GOT3 (cell line): ENCODE measurements at regions not wholly inside any gene's neighbourhood (a gene's known extent, or its start where the extent isn't known, plus 50 kb on each side); places are given as distances from the start of the nearest gene placed in this dataset.

Experiments used
- DNase-seq: peaks from one replicate; lab custom pipeline; 2025; ENCODE audit warnings: mixed read lengths; lab: John Stamatoyannopoulos, UW

DNA sequence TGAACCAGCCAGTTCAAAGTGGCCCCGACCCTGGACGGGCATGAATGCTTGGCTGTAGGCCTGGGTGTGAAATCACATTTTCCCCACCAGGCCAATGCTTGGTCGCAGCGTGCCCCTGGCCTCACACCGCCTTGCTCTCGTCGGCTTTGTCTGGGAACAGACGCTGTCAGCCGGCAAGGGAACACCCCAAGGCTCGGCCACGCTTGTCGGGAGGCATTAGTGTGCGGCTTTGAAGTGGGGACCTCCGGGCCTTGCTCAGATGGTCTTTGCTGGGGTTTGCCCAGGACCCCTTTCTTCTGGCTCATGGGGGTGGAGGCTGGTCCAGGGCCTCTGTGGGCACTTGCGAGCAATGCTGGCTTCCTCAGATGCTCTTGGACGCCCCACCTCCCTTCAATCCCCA lies 79.1 kb downstream of the INHBB start:
- DNase-seq: no peak

DNA sequence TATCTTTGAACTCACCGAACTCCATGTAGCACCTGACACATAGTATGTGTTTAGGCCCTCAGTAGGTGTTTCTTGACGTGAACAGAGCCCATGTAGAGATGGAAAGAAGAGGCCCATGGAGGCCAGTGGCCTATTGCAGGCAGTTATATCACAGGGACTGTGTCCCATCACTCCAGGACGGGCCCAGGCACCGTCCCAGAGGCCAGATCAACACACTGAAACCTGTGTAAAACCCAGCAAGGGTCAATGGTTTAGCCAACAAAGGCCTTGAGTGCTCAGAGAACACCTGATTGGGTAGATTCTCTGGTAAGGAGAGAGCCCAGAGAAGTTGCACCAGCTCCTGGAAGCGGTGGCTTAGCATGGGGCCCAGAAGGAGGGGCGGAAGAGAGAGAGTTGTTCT lies 82.8 kb downstream of the INHBB start:
- no peak for DNase-seq

DNA sequence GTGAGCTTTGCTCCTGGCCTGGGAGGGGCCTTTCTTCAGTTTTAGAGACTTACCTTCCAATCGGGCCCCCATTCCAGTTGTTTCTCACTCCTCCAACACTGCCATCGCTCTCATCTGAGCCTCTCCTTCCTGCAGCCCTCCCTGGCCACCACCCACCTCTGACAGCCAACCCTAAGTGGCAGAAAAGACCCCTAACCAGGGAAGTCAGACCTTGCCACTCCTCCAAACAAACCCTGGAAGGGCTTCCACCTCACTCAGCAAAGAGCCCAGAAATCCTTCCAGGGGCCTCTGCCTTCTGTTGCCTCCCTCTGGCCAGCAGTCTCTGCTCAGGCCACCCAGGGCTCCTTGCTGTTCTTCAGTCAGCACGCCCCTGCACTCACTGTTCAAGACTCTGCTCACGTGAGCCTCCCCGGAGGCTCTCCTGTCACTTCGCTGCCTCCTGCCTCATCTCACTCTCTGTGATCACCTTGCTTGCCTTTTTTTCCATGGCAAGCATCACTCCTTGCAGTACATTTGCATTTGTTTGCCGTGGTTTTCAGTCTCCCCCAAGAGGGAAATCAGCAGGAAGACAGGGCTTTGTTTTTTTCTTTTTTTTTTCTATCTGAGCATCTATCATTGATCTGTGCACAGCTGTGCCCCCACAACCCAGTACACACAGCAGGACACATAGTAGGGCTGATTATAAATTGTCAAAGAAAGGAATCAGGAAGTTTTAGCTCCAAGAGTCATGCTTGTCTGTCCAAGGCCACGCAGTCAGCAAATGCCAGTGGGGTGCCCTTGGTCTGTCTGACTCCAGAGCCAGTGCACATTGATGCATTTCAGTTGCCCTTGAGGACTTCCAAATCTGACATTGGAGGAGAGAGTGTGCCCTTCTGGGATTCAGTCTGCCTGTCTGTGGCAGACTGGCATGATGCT lies 83.9 kb downstream of the INHBB start:
- DNase-seq: no peak

DNA sequence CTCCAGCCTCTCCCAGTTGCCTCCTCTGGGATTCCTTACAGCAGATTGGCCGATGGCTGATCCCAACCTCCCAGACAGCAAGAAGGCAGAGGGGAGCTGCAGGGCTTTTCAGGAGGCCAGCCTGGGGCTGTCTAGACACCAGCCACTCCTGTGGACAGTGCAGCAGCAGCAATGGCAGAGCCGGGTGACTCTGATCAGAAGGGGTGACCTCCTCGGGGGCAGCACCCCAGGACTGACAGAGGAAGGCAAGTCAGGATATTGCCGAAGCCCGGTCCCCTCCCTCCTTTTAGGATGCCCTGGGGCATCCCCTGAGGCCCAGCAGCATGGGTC lies 84.5 kb downstream of the INHBB start:
- no peak for DNase-seq

DNA sequence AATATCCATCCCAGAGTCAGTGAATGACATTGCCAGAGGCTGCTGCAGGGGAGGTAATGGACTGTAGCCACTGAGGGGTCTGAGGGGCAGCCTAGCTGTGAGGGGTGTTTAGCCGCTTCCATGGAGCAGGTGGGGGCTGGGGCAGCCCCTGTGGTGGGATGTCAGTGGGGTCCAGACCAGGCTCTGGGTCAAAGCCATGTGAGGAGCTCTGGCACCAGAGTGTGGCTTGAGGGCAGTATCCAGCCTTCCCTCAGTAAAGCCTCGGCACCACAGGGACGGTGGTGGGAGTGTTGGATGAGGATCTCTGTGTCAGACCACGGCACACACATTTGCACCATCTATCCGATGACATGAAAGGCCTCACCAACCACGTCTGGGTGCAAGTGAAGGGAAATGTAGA lies 85.0 kb downstream of the INHBB start:
- DNase-seq: no peak

DNA sequence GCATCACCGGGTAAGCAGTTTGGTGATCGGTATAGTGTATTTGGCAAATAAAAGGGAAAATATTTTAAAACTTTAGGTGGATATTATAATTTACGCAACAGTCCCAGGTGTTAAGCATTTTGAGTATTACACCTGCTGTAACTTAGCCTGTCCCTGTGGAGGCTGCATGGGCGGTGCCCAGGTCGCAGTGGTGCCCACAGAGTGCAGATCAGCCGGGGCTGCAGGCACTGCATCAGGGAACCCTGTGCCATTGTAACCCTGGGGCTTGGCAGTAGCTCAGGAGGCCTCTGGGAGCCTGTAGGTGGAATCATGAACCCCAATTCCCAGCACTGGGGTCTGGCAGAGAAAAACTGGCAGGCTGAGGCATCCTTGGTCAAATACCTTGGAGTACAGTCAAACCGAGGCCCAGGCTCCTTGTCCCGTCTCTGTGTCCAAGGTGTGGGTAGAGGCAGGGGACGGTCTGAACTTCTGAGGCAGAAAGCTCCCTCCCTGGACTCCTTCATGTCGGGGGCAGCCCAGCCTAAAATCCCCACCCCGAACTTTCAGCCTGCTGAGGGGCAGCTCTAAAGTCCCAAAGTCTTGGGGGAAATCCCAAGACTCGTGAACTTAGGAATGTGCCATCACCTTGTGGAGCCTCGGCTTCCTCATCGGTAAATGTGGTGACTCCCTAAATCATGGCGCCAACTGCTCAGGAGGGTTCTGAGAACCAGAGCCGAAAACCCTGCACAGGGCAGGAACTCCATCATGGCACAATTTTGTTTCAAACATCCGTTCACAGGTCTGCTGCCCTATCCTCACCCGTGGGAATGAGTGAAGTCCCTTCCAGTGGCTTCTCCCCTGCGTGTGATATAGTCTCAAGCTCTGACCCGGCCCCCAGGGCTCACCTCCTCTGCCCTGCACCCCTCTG lies 85.7 kb downstream of the INHBB start:
- DNase-seq: no peak

DNA sequence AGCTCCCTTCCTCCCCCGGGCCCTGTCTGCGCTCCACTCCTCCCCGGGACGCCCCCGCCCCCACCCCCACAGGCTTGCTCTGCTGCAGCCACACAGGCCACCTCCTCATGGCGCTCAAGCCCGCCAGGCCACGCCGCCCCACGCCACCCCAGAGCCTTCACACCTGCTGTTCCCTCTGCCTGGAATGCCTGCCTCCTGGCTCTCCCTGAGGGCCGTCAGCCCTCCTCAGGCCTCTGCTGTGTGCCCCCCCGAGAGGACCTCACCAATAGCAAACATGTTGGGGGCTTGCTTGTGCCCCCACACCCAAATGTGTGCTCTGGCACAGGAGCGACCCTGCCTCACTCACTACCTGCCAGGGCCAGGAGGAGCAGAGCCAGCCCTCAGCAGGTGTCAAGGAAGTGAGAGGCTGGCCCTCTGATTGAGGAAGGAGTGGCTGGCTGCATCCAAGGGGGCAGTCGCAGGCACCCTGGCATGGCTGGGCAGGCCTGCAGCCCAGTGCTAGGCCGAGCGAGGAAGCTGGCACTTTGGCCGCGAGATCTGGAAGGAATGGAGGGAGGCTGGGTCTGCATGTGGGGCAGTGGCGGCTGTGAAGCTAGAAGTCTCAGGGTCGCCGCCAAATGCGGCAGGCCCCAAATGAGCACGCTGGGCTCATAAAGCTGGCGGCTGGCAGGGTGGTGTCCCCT lies 86.5 kb downstream of the INHBB start:
- no peak for DNase-seq

DNA sequence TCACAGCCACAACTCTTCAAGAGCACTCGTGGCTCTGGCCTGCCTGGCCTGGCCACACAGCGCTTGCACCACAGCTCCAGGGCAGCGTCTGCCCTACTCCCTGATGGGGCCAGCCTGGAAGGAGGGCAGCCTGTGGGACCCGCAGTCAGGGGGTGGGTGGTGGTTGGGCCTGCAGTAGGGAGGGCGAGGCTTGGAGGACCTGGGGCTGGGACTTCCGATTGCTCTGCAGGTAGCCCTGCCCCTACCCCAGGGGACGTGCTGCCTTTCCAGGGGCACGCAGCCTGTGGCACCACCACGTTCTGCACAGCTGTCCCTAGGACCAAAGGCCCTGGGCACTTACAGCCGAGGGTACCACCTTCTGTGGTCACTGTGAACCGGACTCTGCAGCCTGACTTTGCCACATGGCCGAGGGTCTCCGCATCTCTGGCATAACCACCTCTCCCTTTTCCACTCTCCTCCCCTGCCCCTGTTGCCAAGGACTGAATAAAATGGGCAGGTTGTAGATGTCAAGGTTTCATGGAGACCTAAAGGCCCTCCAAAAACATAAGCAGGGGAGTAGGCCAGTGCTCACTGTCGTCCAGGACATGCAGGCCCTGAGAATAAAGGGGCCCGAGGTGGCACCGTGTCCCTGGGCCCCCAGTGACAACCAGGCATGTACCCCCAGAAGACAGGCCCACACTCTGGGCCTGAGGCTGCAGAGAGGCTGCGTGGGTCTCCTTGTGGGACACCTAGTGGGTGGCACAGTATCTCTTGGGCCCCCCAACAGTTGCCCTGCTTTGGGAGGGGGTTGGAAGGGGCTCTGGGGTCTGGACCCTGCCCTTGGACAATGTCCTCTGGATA lies 87.3 kb downstream of the INHBB start:
- DNase-seq: no peak

DNA sequence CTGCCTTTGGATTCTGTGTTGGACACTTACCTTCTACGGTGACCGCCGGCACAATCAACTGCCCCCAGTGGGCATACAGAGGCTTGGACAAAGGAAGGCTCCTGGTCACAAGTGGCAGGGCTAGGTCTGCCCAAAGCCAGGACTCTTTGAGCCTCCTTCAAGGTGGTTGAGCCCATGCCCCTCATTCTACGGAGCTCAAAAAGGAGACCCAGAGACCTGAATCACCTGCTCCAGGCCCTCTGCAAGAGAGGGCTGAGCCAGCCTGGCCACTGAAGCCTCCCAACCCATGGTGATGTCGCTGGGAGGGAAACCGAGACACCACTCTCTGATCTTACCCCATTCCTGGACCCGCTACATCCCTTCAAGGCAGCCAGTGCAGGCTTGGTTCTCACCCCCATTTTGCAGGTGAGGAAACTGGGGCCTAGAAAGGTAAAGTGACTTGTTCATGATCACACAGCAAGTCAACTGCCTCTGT lies 87.9 kb downstream of the INHBB start:
- DNase-seq: no peak

DNA sequence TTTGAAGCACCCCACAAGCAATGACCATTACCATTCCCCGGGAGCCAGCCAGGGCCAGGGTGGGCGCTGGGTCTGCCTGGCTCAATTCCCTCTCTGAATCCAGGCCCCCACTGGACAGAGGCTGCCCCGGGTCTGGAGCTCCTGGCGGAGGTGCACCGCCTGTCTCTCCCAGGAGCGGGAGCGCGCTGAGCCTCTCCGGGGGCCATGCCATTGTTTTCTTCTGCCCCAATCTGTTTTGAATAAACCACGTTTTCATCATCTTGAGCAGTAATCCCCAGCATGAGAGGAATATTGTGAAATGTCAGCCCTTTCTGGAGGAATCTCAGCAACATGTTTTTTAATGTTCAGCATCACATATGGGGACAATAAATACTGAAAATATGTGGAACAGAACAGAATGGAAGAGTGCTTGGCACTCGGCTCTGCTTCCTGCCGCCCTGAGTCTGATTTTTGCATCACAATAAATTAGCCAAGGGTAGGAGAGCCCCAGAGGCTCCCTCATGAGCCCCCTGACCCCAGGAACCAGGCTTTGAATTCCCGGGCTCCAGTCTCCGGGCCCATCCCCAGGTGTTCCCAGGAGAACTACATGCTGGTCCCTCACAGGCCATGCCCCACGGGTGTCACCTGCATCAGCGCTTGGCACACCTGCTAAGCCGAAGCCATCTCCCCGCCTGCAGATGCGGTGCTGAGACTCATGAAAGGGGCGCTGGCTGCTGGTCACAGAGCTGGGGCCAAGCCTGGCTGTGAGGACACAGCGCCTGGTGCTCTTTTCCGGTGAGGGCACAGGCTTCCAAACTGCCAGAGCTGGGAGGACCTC lies 88.8 kb downstream of the INHBB start:
- no peak for DNase-seq

DNA sequence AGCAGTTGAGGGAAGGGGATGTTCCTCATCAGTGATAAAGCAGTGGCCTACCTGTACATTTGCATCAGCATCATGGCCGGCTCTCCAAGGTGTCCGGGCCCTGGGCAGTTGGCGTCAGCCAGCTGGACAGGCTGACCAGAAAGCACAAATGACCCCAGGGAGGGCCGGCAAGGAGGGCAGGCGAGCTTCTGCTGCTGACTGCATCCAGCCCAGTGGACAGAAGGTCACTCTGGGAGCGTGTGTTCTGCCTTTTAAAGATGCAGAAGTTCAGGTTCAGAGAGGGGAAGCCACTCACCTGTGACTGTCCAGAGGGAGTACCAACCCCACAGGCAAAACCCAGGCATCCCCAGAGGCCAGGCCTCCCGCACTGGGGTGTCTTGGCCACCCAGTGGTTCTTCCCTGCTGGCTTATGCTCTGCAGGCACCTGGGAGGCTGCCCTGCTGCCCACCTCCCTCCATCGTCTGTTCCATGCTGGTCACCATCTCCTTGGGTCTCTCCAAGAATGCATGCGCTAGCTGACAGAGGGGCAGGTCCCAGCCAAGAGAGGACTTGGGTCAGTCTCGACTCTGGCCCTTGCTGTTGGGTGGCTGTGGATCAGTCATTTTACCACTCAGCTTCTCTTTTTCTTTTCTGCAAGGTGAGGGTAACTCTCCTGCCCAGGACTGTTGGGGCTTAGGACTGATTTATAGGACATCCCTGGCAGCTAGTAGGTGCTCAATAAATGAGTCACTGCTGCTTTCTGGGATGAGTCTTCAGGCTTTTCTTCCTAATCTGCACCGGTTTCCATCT lies 89.9 kb downstream of the INHBB start:
- DNase-seq: no peak

DNA sequence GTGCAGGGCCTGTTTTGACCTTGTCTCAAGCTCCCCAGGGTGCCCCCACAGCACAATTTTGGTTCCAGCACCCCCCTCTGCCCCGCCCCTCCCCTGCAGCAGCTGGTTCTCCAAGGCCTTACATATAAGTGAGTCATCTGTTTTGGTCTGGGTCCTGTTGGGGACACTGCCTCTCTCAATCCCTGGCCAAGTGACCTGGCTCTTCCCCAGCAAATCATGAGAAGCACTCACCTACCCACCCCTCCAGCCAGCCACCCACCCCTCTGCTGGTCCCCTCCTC lies 90.5 kb downstream of the INHBB start:
- no peak for DNase-seq

DNA sequence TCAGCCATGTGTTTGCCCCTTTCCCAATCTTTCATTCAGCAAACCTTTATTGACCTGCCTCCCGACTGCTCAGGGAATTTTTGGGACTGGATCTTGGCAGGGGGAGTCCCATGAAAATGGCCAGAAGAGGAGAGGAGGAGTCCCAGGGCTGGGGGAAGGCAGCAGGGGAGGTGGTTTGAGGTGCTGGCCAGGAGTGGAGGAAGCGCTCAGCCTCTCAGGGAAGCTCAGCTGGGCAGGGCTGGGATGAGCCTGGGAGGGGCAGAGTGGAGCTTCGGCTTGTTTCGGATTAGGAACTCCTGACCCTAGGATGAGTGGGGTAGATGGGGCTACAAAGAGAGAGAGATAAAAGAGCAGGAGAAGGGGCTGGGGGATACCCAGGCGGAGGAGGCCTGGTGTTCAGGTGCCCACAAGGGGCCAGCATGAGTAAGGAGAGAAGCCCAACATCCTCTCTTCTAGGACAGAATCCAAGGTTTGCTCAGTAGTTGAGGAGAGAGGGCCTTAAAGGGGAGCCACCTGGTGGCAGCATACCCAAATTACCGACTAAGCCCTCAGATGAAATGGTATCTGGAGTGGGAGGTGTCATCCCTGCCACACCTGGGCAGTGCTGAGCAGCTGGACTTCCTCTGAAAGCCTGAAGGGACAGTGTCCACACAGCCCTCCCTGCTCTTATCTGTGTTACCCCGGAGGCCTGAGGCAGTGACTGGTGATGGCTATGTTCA lies 91.1 kb downstream of the INHBB start:
- DNase-seq: no peak

DNA sequence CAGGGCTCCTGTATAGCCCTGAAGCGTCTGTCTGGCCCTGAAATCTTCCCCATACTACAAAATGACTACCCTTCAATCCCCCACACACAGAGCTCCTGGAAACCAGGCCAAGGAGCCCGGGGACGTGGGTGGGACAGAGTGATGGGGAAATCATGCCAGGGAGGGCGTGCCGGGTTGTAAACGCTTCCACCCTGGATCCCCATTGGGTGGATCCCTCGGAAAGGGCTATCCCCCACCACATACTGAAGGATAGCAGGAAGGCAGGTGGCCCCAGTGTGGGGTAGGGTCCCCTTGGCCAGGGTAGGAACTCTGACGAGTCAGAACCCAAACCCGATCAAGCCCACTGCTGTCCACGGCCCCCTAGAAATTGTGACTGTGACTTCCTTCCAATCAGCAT lies 91.7 kb downstream of the INHBB start:
- no peak for DNase-seq

DNA sequence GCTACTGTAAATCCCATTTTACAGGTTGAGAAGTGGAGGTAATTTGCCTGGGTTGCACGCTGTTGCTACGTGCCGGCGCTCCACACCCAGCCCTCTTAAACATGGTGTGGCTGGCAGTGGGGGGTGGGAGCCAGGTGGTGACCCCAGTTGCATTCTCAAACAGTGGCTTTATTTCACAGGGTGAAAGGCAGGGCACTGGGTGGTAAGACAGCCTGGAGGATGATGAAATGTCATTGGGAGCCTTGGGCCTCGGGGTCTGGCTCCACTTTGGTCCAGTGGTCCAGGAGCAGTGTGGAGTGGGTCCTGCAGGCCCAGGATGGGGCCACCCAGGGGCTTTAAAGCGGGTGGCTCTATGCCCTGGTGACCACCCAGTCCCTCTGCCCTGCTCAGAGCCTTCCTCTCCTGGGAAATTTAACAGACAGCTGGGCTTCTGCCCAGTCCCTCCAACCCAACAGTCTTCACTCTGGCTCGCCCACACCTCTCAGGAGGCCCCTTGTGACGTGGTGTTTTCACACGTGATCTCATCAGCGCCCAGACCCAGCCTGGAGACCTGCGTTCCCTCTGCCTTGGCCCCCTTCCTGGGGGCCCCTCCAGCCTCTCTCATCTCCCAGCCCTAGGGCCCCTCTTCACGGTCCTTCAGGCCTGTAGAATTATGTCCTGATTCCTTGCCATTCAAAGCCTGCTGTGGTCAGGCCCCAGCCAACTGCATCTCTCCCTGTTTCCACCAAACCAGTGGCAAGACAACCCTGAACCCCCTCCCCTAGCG lies 92.5 kb downstream of the INHBB start:
- DNase-seq: no peak

DNA sequence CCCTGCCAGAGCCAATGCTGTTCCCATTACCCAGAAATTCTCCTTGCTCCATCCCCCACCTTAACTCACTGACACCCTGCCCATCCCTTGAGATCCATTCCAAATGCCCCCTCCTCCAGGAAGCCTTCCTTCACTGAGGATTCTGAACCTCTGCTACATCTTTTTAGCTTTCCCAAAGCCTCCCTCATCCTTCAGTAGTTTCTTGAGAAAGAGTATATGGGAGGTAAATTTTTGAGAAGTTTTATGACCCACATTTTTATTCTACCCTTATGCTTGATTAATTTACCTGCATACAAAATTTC lies 93.1 kb downstream of the INHBB start:
- no peak for DNase-seq

DNA sequence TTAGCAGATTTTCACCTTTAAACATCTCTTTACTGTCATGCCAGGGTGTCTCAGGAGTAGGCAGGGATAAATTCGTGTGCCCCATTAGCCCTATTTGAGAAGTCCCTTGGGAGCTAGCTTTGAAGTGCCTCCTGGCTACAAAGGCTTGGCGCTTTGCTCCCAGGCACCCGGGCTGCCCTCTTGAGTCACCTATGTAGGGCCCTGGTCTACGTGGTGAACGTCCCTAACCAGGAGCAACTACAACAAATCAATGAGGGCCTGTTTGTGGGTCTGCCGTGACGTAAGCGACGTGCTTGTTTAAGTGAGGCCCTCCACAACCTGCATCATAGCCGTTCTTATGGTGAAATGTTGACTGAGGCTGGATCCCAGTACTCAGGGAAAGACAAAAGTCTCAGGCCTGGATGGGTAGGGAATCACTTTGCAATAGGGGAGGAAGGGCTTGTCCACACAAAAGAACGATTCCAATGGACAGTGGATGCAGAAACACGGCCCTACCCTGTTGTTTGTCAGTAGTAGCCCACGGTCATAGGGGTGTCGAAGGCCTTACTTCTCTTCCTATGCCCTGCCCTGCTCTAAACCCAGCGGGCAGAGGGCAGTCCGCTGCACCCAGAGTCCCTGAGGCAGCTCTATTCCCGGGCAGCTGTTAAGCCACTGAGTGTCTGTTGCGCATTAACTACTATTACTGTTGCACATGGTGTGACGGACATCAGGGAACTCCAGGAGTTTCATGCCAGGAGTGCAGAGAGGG lies 93.9 kb downstream of the INHBB start:
- DNase-seq: no peak
